Left renal pelvis (tissue), 4 donors: ENCODE measurements at regions not wholly inside any gene's neighbourhood (a gene's known extent, or its start where the extent isn't known, plus 50 kb on each side); places are given as distances from the start of the nearest gene placed in this dataset.

Experiments
- DNase-seq, 4 donors: peaks; one replicate each; pipeline ENCODE4 v3.0.0-alpha.2; 2013; ENCODE audit warnings: low read depth in 4 of 4, low spot score in 3 of 4

- no peak for DNase-seq
These were observed 231.1 kb upstream of the SDK2 start for GRCh38 chr17:73875346-73875745.

GRCh38 chr17:73877962-73878361, 233.7 kb upstream of the SDK2 start:
- no peak for DNase-seq

GRCh38 chr17:73878923-73879322, 234.7 kb upstream of the SDK2 start:
- no peak for DNase-seq

GRCh38 chr17:73879987-73880386, 235.7 kb upstream of the SDK2 start:
- DNase-seq = no peak

- no peak for DNase-seq
These were observed 238.3 kb upstream of the SDK2 start for GRCh38 chr17:73882590-73882989.

- no peak for DNase-seq
These were observed 238.9 kb upstream of the SDK2 start for GRCh38 chr17:73883175-73883574.

GRCh38 chr17:73887739-73888138, 243.5 kb upstream of the SDK2 start:
- DNase-seq = no peak

- no peak for DNase-seq
These were observed 244.6 kb upstream of the SDK2 start for GRCh38 chr17:73888862-73889261.

- no peak for DNase-seq
These were observed 245.2 kb upstream of the SDK2 start for GRCh38 chr17:73889439-73889838.

GRCh38 chr17:73890831-73891405, 246.7 kb upstream of the SDK2 start:
- no peak for DNase-seq

GRCh38 chr17:73895157-73895556, 250.9 kb upstream of the SDK2 start:
- no peak for DNase-seq

- no peak for DNase-seq
These were observed 252.7 kb upstream of the SDK2 start for GRCh38 chr17:73896966-73897365.

- DNase-seq = no peak
These were observed 255.6 kb upstream of the SDK2 start for GRCh38 chr17:73899839-73900238.

- no peak for DNase-seq
These were observed 256.3 kb upstream of the SDK2 start for GRCh38 chr17:73900516-73900915.

GRCh38 chr17:73901249-73901648, 257.0 kb upstream of the SDK2 start:
- DNase-seq = no peak

GRCh38 chr17:73901661-73902415, 257.6 kb upstream of the SDK2 start:
- DNase-seq = peak in 2 of 4 donors; percentile 22 to 51

GRCh38 chr17:73902416-73903181, 258.4 kb upstream of the SDK2 start:
- DNase-seq = peak in 1 of 4 donors; percentile 26

GRCh38 chr17:73906896-73907870, 262.9 kb upstream of the SDK2 start:
- DNase-seq = no peak

- DNase-seq = no peak
These were observed 264.9 kb upstream of the SDK2 start for GRCh38 chr17:73909186-73909585.

- no peak for DNase-seq
These were observed 266.0 kb upstream of the SDK2 start for GRCh38 chr17:73910206-73910605.
